A673 (cell line): ENCODE measurements at regions not wholly inside any gene's neighbourhood (a gene's known extent, or its start where the extent isn't known, plus 50 kb on each side); places are given as distances from the start of the nearest gene placed in this dataset.

Experiments
- BruUV-seq: library from RNA; stranded (reverse); fragments of 400-500 nt; replicated peaks from 2 replicates; lab custom pipeline; 2021; lab: Mats Ljungman, UMichigan
- CTCF ChIA-PET: fragments of 300-600 bp; sonication (Branson Sonifier 250); formaldehyde crosslinking; loops from one replicate; lab custom pipeline; 2022; ENCODE audit warnings: antibody characterized with exemption; lab: Charles Lee
- POLR2A ChIA-PET: fragments of 300-600 bp; sonication (Branson Sonifier 250); formaldehyde crosslinking; loops from one replicate; lab custom pipeline; 2022; ENCODE audit warnings: antibody characterized with exemption; ENCODE audit not compliant: low non-redundant PET; lab: Charles Lee
- DNase-seq: peaks from one replicate; pipeline ENCODE4 v3.0.0-alpha.2; 2015; ENCODE audit warnings: low spot score
- H3K27ac ChIP-seq: fragments of 200-600 bp; sonication (generic); 2 replicates; pipeline ENCODE4 v1.5.1; 2016; ENCODE audit warnings: mixed run types, low read depth, mild to moderate bottlenecking, mixed read lengths, antibody characterized with exemption, low read length; ENCODE audit not compliant: poor library complexity, severe bottlenecking
- H3K27me3 ChIP-seq: fragments of 200-600 bp; sonication (generic); replicated peaks from 2 replicates; pipeline ENCODE4 v1.6.1; 2017; ENCODE audit warnings: mixed run types, low read depth, mild to moderate bottlenecking, mixed read lengths, antibody characterized with exemption, low read length; ENCODE audit not compliant: insufficient read depth, poor library complexity
- H3K36me3 ChIP-seq: fragments of 200-600 bp; sonication (generic); 2 replicates; pipeline ENCODE4 v1.6.1; 2016; ENCODE audit warnings: mixed run types, mild to moderate bottlenecking, mixed read lengths, antibody characterized with exemption, low read length; ENCODE audit not compliant: insufficient read depth, poor library complexity, severe bottlenecking
- H3K4me1 ChIP-seq: fragments of 200-600 bp; sonication (generic); 2 replicates; pipeline ENCODE4 v1.6.1; 2017; ENCODE audit warnings: mixed run types, mild to moderate bottlenecking, mixed read lengths, antibody characterized with exemption, low read length; ENCODE audit not compliant: insufficient read depth, poor library complexity, severe bottlenecking
- H3K4me3 ChIP-seq: fragments of 200-600 bp; sonication (generic); 2 replicates; pipeline ENCODE4 v1.5.1; 2016; ENCODE audit warnings: low read depth, mixed run types, mild to moderate bottlenecking, mixed read lengths, low read length; ENCODE audit not compliant: poor library complexity, severe bottlenecking
- H3K9me3 ChIP-seq: fragments of 200-600 bp; sonication (generic); 2 replicates; pipeline ENCODE4 v1.6.1; 2016; ENCODE audit warnings: mixed run types, low read depth, mild to moderate bottlenecking, mixed read lengths, antibody characterized with exemption, low read length; ENCODE audit not compliant: poor library complexity, severe bottlenecking
- EZH2 ChIP-seq: fragments of 200-600 bp; sonication (generic); IDR thresholded peaks from 2 replicates; pipeline ENCODE4 v1.6.1; 2017; ENCODE audit warnings: borderline replicate concordance, low read depth, mild to moderate bottlenecking, mixed read lengths, antibody characterized with exemption, low read length; ENCODE audit not compliant: poor library complexity, severe bottlenecking
- intact Hi-C: fragments of 100-400 bp; cut with micrococcal nuclease; formaldehyde crosslinking; loops from one replicate; pipeline ENCODE4 v1.10.0; 2022; ENCODE audit not compliant: unreplicated experiment
- TF ChIP-seq, protein P1 (sequence below): fragments of 300-800, 200-600 bp; sonication (generic); conservative IDR thresholded peaks from 2 replicates; pipeline ENCODE4 v1.5.1; 2017; ENCODE audit warnings: low read depth, mild to moderate bottlenecking, antibody characterized with exemption, low read length, moderate library complexity, mixed read lengths

DNA sequence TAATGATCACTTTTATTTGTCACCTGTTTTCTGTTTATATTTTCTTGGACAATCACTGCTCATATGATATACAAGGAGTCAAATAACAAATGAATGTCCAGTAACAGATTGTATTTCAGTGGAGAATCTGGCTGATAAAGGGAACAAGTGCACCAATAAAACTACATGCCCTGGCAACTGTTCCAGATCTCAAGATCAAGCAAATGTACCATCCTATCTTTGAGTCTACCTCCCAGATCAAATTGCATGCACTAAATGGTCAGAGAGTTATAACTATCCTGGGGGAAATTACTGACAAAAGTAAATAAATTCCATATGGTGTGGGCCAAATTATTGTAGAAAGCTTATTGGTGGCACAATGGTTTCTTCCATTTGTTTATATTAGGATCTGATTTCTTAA lies 452.8 kb downstream of the MBD2 start:
- POLR2A ChIA-PET = no interaction called here
- Histone ChIP-seq H3K9me3 (no peaks in the 10 kb centered on the region), H3K27me3 (no peaks in the 10 kb centered on the region), H3K27ac (no peak overlapping the region), H3K4me1 (no peaks in the 10 kb centered on the region), H3K36me3 (no peaks in the 10 kb centered on the region), H3K4me3 (no peak overlapping the region)
- DNase-seq = no peak
- CTCF ChIA-PET = no interaction called here
- no TSS peak for BruUV-seq
- TF ChIP-seq, protein P1, sequence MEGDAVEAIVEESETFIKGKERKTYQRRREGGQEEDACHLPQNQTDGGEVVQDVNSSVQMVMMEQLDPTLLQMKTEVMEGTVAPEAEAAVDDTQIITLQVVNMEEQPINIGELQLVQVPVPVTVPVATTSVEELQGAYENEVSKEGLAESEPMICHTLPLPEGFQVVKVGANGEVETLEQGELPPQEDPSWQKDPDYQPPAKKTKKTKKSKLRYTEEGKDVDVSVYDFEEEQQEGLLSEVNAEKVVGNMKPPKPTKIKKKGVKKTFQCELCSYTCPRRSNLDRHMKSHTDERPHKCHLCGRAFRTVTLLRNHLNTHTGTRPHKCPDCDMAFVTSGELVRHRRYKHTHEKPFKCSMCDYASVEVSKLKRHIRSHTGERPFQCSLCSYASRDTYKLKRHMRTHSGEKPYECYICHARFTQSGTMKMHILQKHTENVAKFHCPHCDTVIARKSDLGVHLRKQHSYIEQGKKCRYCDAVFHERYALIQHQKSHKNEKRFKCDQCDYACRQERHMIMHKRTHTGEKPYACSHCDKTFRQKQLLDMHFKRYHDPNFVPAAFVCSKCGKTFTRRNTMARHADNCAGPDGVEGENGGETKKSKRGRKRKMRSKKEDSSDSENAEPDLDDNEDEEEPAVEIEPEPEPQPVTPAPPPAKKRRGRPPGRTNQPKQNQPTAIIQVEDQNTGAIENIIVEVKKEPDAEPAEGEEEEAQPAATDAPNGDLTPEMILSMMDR = no peak
- TF ChIP-seq EZH2 = no peak
- intact Hi-C loops = no loop called here

DNA sequence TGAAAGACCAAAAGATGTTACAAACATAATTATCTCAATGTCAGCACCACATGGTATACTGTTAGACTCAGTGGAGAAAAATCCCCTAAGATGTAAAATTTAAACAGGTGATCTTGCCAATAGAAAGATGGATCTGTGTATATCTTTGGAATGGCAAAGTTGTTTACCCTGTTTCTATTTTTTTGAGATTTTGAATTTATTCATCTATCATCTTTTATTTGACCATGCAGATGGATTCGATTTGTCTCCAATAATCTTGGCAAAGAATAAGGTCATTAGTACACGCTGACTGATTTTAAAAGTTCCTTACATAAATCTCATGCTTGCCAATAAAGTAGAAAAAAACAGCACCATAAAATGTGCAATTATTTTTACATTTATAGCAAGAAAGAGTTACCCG lies 459.3 kb downstream of the MBD2 start:
- TF ChIP-seq, protein P1 = no peak
- TF ChIP-seq EZH2 = no peak
- BruUV-seq = no TSS peak
- no peaks in the 10 kb centered on the region for H3K27me3 ChIP-seq
- ChIA-PET POLR2A (no interaction called here), CTCF (no interaction called here)
- no peaks in the 10 kb centered on the region for H3K9me3 ChIP-seq
- no peaks in the 10 kb centered on the region for H3K36me3 ChIP-seq
- DNase-seq = no peak
- no peaks in the 10 kb centered on the region for H3K4me1 ChIP-seq
- H3K4me3 ChIP-seq = no peak overlapping the region
- no peak overlapping the region for H3K27ac ChIP-seq
- intact Hi-C loops = no loop called here

DNA sequence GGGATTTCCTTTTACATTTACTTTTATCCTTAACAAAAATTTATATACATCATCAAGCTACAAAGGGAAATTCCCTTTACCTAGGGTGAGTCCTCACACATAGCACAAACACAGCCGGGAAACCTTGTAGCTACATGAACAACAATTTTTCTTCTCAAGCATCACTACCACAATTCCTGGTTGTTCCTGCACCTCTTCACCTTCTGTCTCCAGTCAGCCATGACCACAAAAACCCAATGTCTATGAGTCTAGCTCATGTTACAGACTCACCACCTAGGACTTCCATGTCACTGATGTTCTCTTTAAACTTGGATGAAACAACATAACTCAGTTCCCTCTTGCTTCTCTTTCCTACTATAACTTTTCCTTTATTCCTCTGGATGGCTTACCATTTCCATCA lies 460.4 kb downstream of the MBD2 start:
- H3K9me3 ChIP-seq = no peaks in the 10 kb centered on the region
- no peak overlapping the region for H3K4me3 ChIP-seq
- intact Hi-C loops = no loop called here
- ChIA-PET POLR2A (interaction anchor here (0.6 kb wide), 1 partner anchor 112 kb away, joined by 4 read pairs; no protein-coding TSS in a partner anchor), CTCF (no interaction called here)
- TF ChIP-seq, protein P1 = no peak
- TF ChIP-seq EZH2 = no peak
- no peak overlapping the region for H3K27ac ChIP-seq
- no peak for DNase-seq
- no TSS peak for BruUV-seq
- peaks cover 9% of the 10 kb centered on the region for H3K4me1 ChIP-seq
- H3K27me3 ChIP-seq = no peaks in the 10 kb centered on the region
- no peaks in the 10 kb centered on the region for H3K36me3 ChIP-seq
